Neuronal stem cell (in vitro differentiated cells): ENCODE measurements at regions not wholly inside any gene's neighbourhood (a gene's known extent, or its start where the extent isn't known, plus 50 kb on each side); places are given as distances from the start of the nearest gene placed in this dataset.
A peak's percentile ranks its signal among the peaks of the same experiment; 100 is the strongest.

Source experiments
- DNase-seq: peaks from one replicate; pipeline ENCODE4 v3.0.0-alpha.2; 2013; ENCODE audit warnings: low spot score
- H2AFZ ChIP-seq: one replicate; pipeline ENCODE4 v1.6.1; 2013; ENCODE audit warnings: mild to moderate bottlenecking, low read length, inconsistent platforms
- H2AK5ac ChIP-seq: 2 replicates; pipeline ENCODE4 v1.6.1; 2013; ENCODE audit warnings: low read depth, mild to moderate bottlenecking, inconsistent platforms, low read length, moderate library complexity, mixed read lengths
- H2BK120ac ChIP-seq: 2 replicates; pipeline ENCODE4 v1.6.1; 2013; ENCODE audit warnings: low read depth, mild to moderate bottlenecking, inconsistent platforms, low read length, moderate library complexity, mixed read lengths
- H2BK12ac ChIP-seq: one replicate; pipeline ENCODE4 v1.6.1; 2013; ENCODE audit warnings: low read length, inconsistent platforms
- H2BK15ac ChIP-seq: 2 replicates; pipeline ENCODE4 v1.6.1; 2013; ENCODE audit warnings: mild to moderate bottlenecking, low read length, inconsistent platforms, mixed read lengths
- H2BK5ac ChIP-seq: one replicate; pipeline ENCODE4 v1.6.1; 2013; ENCODE audit warnings: inconsistent platforms, mild to moderate bottlenecking, low read length, moderate library complexity
- H3K14ac ChIP-seq: one replicate; pipeline ENCODE4 v1.6.1; 2013; ENCODE audit warnings: low read length, inconsistent platforms
- H3K18ac ChIP-seq: 2 replicates; pipeline ENCODE4 v1.6.1; 2013; ENCODE audit warnings: low read length, inconsistent platforms
- H3K23ac ChIP-seq: 2 replicates; pipeline ENCODE4 v1.6.1; 2013; ENCODE audit warnings: low read depth, mild to moderate bottlenecking, mixed read lengths, low read length, inconsistent platforms; ENCODE audit not compliant: poor library complexity
- H3K27ac ChIP-seq: replicated peaks from 3 replicates; pipeline ENCODE4 v1.5.1; 2013; ENCODE audit warnings: low read length, inconsistent platforms
- H3K27me3 ChIP-seq, 3 experiments: 2 replicates each; pipeline ENCODE4 v1.6.1; 2013; ENCODE audit warnings: low read length in 3 of 3, mild to moderate bottlenecking in 2 of 3, inconsistent platforms in 1 of 3, low read depth in 1 of 3, mixed read lengths in 1 of 3, moderate library complexity in 1 of 3; ENCODE audit not compliant: control insufficient read depth in 3 of 3, insufficient read depth in 3 of 3
- H3K36me3 ChIP-seq, 2 donors: replicated peaks in 1 of 2; 2 replicates each; pipeline ENCODE4 v1.6.1; 2013; ENCODE audit warnings: low read length in 2 of 2; ENCODE audit not compliant: control insufficient read depth in 2 of 2, insufficient read depth in 2 of 2
- H3K4ac ChIP-seq: 2 replicates; pipeline ENCODE4 v1.6.1; 2013; ENCODE audit warnings: inconsistent platforms, mild to moderate bottlenecking, low read length, moderate library complexity
- H3K4me1 ChIP-seq, 2 donors: 1 replicate in 1 of 2; 2 replicates in 1 of 2; pipeline ENCODE4 v1.6.1; 2013; ENCODE audit warnings: low read length in 2 of 2, low read depth in 1 of 2; ENCODE audit not compliant: control insufficient read depth in 2 of 2, insufficient read depth in 1 of 2
- H3K4me2 ChIP-seq: one replicate; pipeline ENCODE4 v1.6.1; 2013; ENCODE audit warnings: mild to moderate bottlenecking, low read length, inconsistent platforms; ENCODE audit not compliant: insufficient read depth, poor library complexity, severe bottlenecking
- H3K4me3 ChIP-seq, 2 donors: 2 replicates each; pipeline ENCODE4 v1.5.1; 2013; ENCODE audit warnings: low read length in 2 of 2, mild to moderate bottlenecking in 2 of 2, inconsistent platforms in 1 of 2, moderate library complexity in 1 of 2
- H3K79me1 ChIP-seq: one replicate; pipeline ENCODE4 v1.6.1; 2013; ENCODE audit warnings: low read depth, mild to moderate bottlenecking, inconsistent platforms, low read length, moderate library complexity
- H3K9ac ChIP-seq: one replicate; pipeline ENCODE4 v1.6.1; 2013; ENCODE audit warnings: mild to moderate bottlenecking, low read depth, low read length, inconsistent platforms; ENCODE audit not compliant: poor library complexity
- H3K9me3 ChIP-seq, 2 donors: replicated peaks in 1 of 2; 2 replicates each; pipeline versions ENCODE3 to v1.6.1; 2013; ENCODE audit warnings: low read length in 2 of 2, mild to moderate bottlenecking in 2 of 2, inconsistent platforms in 1 of 2, low read depth in 1 of 2, mixed read lengths in 1 of 2, moderate library complexity in 1 of 2; ENCODE audit not compliant: control insufficient read depth in 2 of 2, insufficient read depth in 1 of 2
- H4K8ac ChIP-seq: one replicate; pipeline ENCODE4 v1.6.1; 2013; ENCODE audit warnings: low read depth, mild to moderate bottlenecking, inconsistent platforms, low read length, moderate library complexity
- H4K91ac ChIP-seq: one replicate; pipeline ENCODE4 v1.6.1; 2013; ENCODE audit warnings: low read length, low read depth, mild to moderate bottlenecking, inconsistent platforms; ENCODE audit not compliant: poor library complexity
- WGBS, 2 donors: extraction: QIAGEN DNeasy Blood & Tissue Kit; methylation state at CpG; one replicate each; pipeline ENCODE4 v1.1.7; 2013; ENCODE audit warnings: missing lambda C conversion rate in 2 of 2, mixed read lengths in 1 of 2; ENCODE audit not compliant: insufficient read length in 2 of 2, insufficient replicate concordance in 1 of 2; ENCODE audit errors: extremely low coverage in 2 of 2; 5-methylcytosine and 5-hydroxymethylcytosine counted together

DNA sequence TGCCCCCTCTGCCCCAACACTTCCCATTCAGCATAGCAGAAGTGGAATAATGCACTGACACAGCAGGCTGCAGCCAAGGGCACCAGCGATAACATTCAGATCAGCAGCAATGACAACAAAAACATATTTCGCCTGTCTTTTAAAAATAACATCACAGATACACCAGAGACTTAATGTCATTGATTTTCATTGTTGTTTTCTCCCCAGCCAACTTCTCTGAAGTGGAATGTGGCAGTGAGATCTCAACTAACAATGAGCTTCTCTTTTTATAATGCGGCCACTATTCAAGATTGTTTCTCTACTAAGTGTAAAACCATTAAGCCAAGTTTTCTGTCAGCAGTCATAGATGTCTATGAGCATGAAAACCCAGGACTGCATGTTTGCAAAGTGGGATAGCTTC, 158.2 kb upstream of the TMEM229A start:
- H3K23ac ChIP-seq: no peak overlapping the region
- no peak overlapping the region for H3K27ac ChIP-seq
- H4K91ac ChIP-seq: no peak overlapping the region
- no peak overlapping the region for H3K4ac ChIP-seq
- H2BK120ac ChIP-seq: no peak overlapping the region
- H3K9ac ChIP-seq: no peak overlapping the region
- no peaks in the 10 kb centered on the region for H3K9me3 ChIP-seq
- no peak overlapping the region for H2BK15ac ChIP-seq
- H3K4me3 ChIP-seq: no peak overlapping the region
- no peak overlapping the region for H3K14ac ChIP-seq
- no peaks in the 10 kb centered on the region for H3K36me3 ChIP-seq
- no peak overlapping the region for H2BK5ac ChIP-seq
- H2AFZ ChIP-seq: peak overlapping the region; percentile 75
- no peak overlapping the region for H3K4me2 ChIP-seq
- H3K27me3 ChIP-seq: no peaks in the 10 kb centered on the region
- no CpG with 5 or more reads among the region's 3 CpGs for WGBS, 2 donors
- H3K4me1 ChIP-seq: peaks cover 13 to 28% of the 10 kb centered on the region in 2 donors
- H2AK5ac ChIP-seq: no peak overlapping the region
- no peak overlapping the region for H4K8ac ChIP-seq
- H3K79me1 ChIP-seq: no peaks in the 10 kb centered on the region
- H2BK12ac ChIP-seq: no peak overlapping the region
- H3K18ac ChIP-seq: no peak overlapping the region
- no peak for DNase-seq

DNA sequence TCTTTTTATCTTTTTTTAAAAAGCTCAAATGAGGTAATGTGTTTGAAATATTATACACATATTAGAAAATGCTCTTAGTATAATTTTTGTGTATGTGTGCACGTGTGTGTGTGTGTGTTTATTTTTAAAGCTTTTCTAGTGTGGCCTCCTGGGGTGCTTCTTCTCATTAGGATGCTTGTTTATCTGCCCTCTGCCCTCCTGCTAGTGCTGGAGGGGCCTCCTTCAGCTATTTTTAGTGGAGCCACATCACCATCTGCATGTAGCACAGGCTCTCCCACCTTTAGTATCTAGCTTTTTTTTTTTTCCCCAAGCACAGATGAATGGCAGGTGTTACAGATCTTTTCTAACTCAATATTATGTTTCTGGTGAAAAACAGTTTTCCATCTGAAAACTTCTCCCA, 155.7 kb upstream of the TMEM229A start:
- no peak overlapping the region for H3K4me3 ChIP-seq
- H3K14ac ChIP-seq: no peak overlapping the region
- H3K27ac ChIP-seq: no peak overlapping the region
- no peak for DNase-seq
- H2BK5ac ChIP-seq: no peak overlapping the region
- H4K8ac ChIP-seq: no peak overlapping the region
- no peak overlapping the region for H3K4me2 ChIP-seq
- no peak overlapping the region for H3K23ac ChIP-seq
- H3K4me1 ChIP-seq: peaks cover 13 to 28% of the 10 kb centered on the region in 2 donors
- H3K9me3 ChIP-seq: no peaks in the 10 kb centered on the region
- H2AK5ac ChIP-seq: no peak overlapping the region
- no peak overlapping the region for H3K9ac ChIP-seq
- H2BK12ac ChIP-seq: no peak overlapping the region
- no peaks in the 10 kb centered on the region for H3K79me1 ChIP-seq
- no peak overlapping the region for H2AFZ ChIP-seq
- no peak overlapping the region for H2BK15ac ChIP-seq
- no CpG with 5 or more reads among the region's 1 CpG for WGBS, 2 donors
- H3K4ac ChIP-seq: no peak overlapping the region
- no peaks in the 10 kb centered on the region for H3K36me3 ChIP-seq
- H4K91ac ChIP-seq: no peak overlapping the region
- H3K27me3 ChIP-seq: no peaks in the 10 kb centered on the region
- H2BK120ac ChIP-seq: no peak overlapping the region
- H3K18ac ChIP-seq: no peak overlapping the region

DNA sequence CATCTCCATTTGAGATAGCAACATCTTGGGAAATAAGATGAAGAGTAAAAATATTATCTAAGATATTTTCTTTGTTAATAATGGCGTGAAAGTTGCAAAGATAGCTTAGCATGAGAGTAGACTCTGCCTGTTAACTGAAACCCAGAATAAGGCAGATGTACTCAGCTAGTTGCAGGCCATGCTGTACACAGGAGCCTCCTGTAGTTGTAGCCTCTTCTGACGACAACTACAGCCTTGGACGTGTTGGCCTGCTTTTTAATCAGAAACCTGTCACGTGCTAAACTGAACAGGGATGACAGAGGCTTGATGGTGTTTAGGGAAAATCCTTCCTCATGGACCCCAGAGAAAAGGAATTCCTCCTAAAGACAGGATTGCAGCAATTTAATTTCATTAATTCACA, 155.1 kb upstream of the TMEM229A start:
- Histone ChIP-seq H3K4me1 (peaks cover 13 to 28% of the 10 kb centered on the region in 2 donors), H2BK12ac (no peak overlapping the region), H2AFZ (peak overlapping the region; percentile 50), H3K14ac (no peak overlapping the region), H3K9me3 (no peaks in the 10 kb centered on the region), H2AK5ac (no peak overlapping the region), H3K9ac (no peak overlapping the region), H4K91ac (no peak overlapping the region), H3K18ac (no peak overlapping the region), H3K27me3 (no peaks in the 10 kb centered on the region), H3K79me1 (no peaks in the 10 kb centered on the region), H3K27ac (no peak overlapping the region), H2BK120ac (no peak overlapping the region), H2BK5ac (no peak overlapping the region), H3K4me3 (no peak overlapping the region), H3K4ac (no peak overlapping the region), H3K36me3 (no peaks in the 10 kb centered on the region), H3K23ac (no peak overlapping the region), H2BK15ac (no peak overlapping the region), H4K8ac (no peak overlapping the region), H3K4me2 (no peak overlapping the region)
- DNase-seq: no peak
- WGBS, 2 donors: no CpG with 5 or more reads among the region's 4 CpGs

GRCh38 chr7:124183649-124184048, 150.8 kb upstream of the TMEM229A start:
- H3K4me3 ChIP-seq: no peak overlapping the region
- no peak overlapping the region for H3K4ac ChIP-seq
- no peaks in the 10 kb centered on the region for H3K79me1 ChIP-seq
- H2BK15ac ChIP-seq: no peak overlapping the region
- H3K23ac ChIP-seq: no peak overlapping the region
- no peak overlapping the region for H2BK5ac ChIP-seq
- H3K18ac ChIP-seq: no peak overlapping the region
- H2BK12ac ChIP-seq: no peak overlapping the region
- H4K8ac ChIP-seq: no peak overlapping the region
- H2AFZ ChIP-seq: no peak overlapping the region
- no peak overlapping the region for H2AK5ac ChIP-seq
- DNase-seq: no peak
- peaks cover 3 to 7% of the 10 kb centered on the region in 2 donors for H3K4me1 ChIP-seq
- no peak overlapping the region for H3K14ac ChIP-seq
- H3K27me3 ChIP-seq: no peaks in the 10 kb centered on the region
- no peak overlapping the region for H3K9ac ChIP-seq
- H4K91ac ChIP-seq: no peak overlapping the region
- H3K4me2 ChIP-seq: no peak overlapping the region
- no peak overlapping the region for H2BK120ac ChIP-seq
- H3K9me3 ChIP-seq: peaks cover 0 to 2% of the 10 kb centered on the region in 2 donors
- no peaks in the 10 kb centered on the region for H3K36me3 ChIP-seq
- no peak overlapping the region for H3K27ac ChIP-seq
